ENCODE measurements at regions not wholly inside any gene's neighbourhood (a gene's known extent, or its start where the extent isn't known, plus 50 kb on each side); places are given as distances from the start of the nearest gene placed in this dataset.
"Not testable (repeated sequence)": the region's sequence is repeated elsewhere in the genome, so short reads cannot be mapped to it uniquely, and the experiment has no call there.

- H3K27ac Mint-ChIP-seq: peak overlapping the region; percentile 91
- H3K36me3 Mint-ChIP-seq: no peaks in the 10 kb centered on the region
Measured at GRCh38 chr3:80733522-80734176, 965.9 kb upstream of the ROBO1 start.

GRCh38 chr3:80727561-80727960, 959.8 kb upstream of the ROBO1 start:
- H3K4me3 Mint-ChIP-seq; H3K4me1 Mint-ChIP-seq (ENCODE audit: unreplicated experiment): not testable (repeated sequence)

More at GRCh38 chr3:80733522-80734176, 965.9 kb upstream of the ROBO1 start:
- Mint-ChIP-seq H3K27me3 (no peaks in the 10 kb centered on the region), H3K4me3 (peak overlapping the region; percentile 65), H3K9me3 (no peaks in the 10 kb centered on the region), H3K4me1 (ENCODE audit: unreplicated experiment) (peaks cover 17% of the 10 kb centered on the region)
- TF ChIP-seq CTCF (conservative IDR thresholded peaks at IDR 0.05): no peak
- DNase-seq (ENCODE audit: extremely low spot score, unreplicated experiment): no peak

GRCh38 chr3:80709597-80710322, 942.0 kb upstream of the ROBO1 start:
- H3K4me1 Mint-ChIP-seq (ENCODE audit: unreplicated experiment); H3K36me3 Mint-ChIP-seq; DNase-seq (ENCODE audit: extremely low spot score, unreplicated experiment); H3K27ac Mint-ChIP-seq; H3K4me3 Mint-ChIP-seq; H3K27me3 Mint-ChIP-seq: not testable (repeated sequence)
- H3K9me3 Mint-ChIP-seq: peaks cover 10% of the 10 kb centered on the region

More at GRCh38 chr3:80727561-80727960, 959.8 kb upstream of the ROBO1 start:
- not testable (repeated sequence) for H3K36me3 Mint-ChIP-seq; H3K9me3 Mint-ChIP-seq; H3K27ac Mint-ChIP-seq; H3K27me3 Mint-ChIP-seq; DNase-seq (ENCODE audit: extremely low spot score, unreplicated experiment)

- H3K27ac Mint-ChIP-seq: no peak overlapping the region
- no peaks in the 10 kb centered on the region for H3K27me3 Mint-ChIP-seq
- H3K4me3 Mint-ChIP-seq: no peak overlapping the region
- H3K36me3 Mint-ChIP-seq: peaks cover 5% of the 10 kb centered on the region
- no peak for DNase-seq (ENCODE audit: extremely low spot score, unreplicated experiment)
- TF ChIP-seq CTCF (conservative IDR thresholded peaks at IDR 0.05): no peak
- H3K9me3 Mint-ChIP-seq: peaks cover 6% of the 10 kb centered on the region
- no peaks in the 10 kb centered on the region for H3K4me1 Mint-ChIP-seq (ENCODE audit: unreplicated experiment)
Measured at GRCh38 chr3:80705290-80705689, 937.5 kb upstream of the ROBO1 start.

- H3K9me3 Mint-ChIP-seq: peaks cover 6% of the 10 kb centered on the region
- DNase-seq (ENCODE audit: extremely low spot score, unreplicated experiment): no peak
Measured at GRCh38 chr3:80701349-80701748, 933.6 kb upstream of the ROBO1 start.

GRCh38 chr3:80697291-80697690, 929.5 kb upstream of the ROBO1 start:
- Mint-ChIP-seq H3K27ac (peak overlapping the region; percentile 10), H3K36me3 (no peaks in the 10 kb centered on the region), H3K9me3 (no peaks in the 10 kb centered on the region), H3K27me3 (no peaks in the 10 kb centered on the region), H3K4me1 (ENCODE audit: unreplicated experiment) (peaks cover 9% of the 10 kb centered on the region), H3K4me3 (peak overlapping the region; percentile 2)
- TF ChIP-seq CTCF (conservative IDR thresholded peaks at IDR 0.05): no peak
- DNase-seq (ENCODE audit: extremely low spot score, unreplicated experiment): no peak

More at GRCh38 chr3:80701349-80701748, 933.6 kb upstream of the ROBO1 start:
- no peak overlapping the region for H3K4me3 Mint-ChIP-seq
- TF ChIP-seq CTCF (conservative IDR thresholded peaks at IDR 0.05): no peak
- peaks cover 9% of the 10 kb centered on the region for H3K4me1 Mint-ChIP-seq (ENCODE audit: unreplicated experiment)
- H3K27me3 Mint-ChIP-seq: no peaks in the 10 kb centered on the region
- H3K27ac Mint-ChIP-seq: no peak overlapping the region
- H3K36me3 Mint-ChIP-seq: peaks cover 5% of the 10 kb centered on the region
